H1 (cell line): ENCODE measurements at regions not wholly inside any gene's neighbourhood (a gene's known extent, or its start where the extent isn't known, plus 50 kb on each side); places are given as distances from the start of the nearest gene placed in this dataset.

Experiments used
- KDM4A ChIP-seq: IDR thresholded peaks from one replicate; pipeline ENCODE4 v1.7.1; 2012; ENCODE audit warnings: low read depth, mild to moderate bottlenecking, moderate library complexity, low read length, inconsistent platforms; ENCODE audit not compliant: severe bottlenecking

- no peak for TF ChIP-seq KDM4A
- TF ChIP-seq, all 59 proteins: peak for 0
Observed at GRCh38 chr2:220334871-220335590, 707.6 kb downstream of the SLC4A3 start (continued).
